A204.1 (cell line): ENCODE measurements at regions not wholly inside any gene's neighbourhood (a gene's known extent, or its start where the extent isn't known, plus 50 kb on each side); places are given as distances from the start of the nearest gene placed in this dataset.

Experiments
- FAIRE-seq: peaks from 2 replicates; lab custom pipeline; 2012; peaks lifted over from hg19 to GRCh38; lab: Jason Lieb, UNC

DNA sequence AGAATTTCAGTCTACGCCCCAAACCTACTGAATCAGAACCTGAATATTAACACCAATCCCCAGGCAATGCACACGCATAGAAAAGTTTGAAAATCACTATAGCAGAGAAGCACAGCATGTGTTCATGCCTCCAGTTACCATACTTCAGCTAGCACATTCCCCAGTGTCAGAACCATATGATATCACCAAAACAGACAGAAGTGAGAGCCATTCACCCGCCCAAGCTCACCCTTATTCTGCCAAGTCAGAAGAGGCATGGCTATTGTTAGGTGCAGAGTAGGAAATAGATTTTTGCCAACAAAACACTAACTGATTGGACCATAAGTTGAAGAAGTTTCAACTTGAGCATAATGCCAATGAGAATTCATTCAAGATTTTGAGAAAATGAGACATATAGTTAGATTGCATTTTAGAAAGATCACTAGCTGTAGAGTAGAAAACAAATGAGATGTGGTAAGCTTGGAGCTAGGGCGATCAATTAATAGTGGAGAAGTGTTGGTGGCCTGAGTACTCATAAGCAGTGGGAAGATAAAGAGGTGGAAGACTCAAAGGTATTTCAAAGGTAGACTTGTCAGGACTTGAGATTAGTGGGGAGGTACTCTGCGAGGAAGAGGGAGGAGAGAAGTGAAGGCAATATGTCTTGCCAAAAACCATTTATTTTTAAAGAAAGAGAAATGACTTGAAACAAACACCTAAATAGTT lies 492.4 kb downstream of the SUCLA2 start:
- no peak for FAIRE-seq

DNA sequence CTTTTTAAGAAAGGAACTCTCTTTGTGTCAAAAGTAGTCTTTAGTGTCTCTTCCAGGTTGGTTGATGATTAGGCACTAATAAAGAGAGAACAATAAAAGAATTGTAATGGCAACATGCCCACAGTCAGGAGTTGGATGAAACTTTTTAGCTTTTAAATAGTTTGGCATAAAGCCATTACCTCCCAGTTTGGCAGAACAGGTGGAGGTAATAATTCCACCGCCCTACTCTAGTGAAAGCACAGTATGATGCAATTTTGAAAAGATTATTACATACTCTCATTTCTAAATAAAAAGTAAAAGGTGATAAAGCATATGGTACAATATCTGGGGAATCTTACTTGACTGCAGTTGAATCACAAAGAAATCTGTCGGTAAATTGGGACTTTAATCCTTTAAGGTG lies 497.6 kb downstream of the SUCLA2 start:
- no peak for FAIRE-seq

GRCh38 chr13:47502166-47502565 lies 498.9 kb downstream of the SUCLA2 start:
- no peak for FAIRE-seq

DNA sequence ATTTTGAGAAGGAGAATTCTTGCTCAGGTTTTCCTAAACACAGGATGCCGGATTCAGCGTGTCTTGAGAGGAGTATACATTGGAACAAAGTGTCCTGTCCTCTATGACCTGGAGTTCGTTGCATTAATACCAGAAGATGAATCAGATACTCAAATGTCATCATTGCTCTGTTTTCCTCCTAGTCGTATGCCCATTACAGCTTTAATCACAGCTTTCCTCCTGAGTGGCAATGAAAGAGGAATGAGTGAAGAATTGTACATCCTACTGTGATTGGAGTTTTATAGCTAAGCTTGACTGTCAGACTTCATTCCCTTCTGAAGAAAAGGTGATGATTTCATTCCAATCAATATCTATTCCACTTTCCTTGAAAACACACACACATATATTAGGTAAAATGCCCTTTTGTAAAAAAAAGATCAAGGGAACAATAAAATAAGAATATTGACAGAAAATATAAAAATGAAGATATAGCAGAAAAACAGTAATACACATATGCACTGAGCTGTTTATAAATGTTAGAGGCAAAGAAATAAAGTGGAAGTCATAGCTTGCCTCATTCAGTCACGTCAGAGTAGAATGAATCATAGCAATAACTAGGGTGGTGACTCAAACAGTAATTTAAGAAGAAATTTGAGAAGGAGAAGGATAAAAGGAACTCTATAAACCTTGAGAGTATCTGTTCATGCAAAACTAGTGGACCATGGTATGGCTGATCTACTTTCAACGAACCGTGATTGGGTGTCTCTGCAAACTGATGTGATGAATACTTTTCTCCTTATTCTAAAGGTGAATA lies 501.5 kb downstream of the SUCLA2 start:
- FAIRE-seq: no peak

- no peak for FAIRE-seq
Measured at GRCh38 chr13:47484548-47484947, 516.5 kb downstream of the SUCLA2 start.

DNA sequence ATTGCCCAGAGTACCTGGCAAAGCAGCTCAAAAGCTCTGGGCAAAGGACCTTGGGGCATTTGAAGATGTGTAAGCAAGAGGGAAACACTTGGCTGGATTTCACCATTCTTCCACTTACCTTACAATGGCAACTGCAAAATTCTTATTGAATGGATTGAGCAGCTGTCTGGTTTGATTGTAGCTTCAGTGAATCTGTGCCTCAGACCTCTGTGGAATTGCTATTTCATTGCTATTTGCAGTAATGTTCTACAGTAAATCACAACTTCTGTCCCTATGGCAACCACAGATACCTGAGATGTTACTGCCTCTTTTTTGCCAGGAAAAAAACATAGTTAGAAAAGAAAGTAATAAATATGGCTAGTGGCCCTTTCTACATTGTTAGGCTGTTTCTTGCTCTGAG lies 519.5 kb downstream of the SUCLA2 start:
- no peak for FAIRE-seq

GRCh38 chr13:47480951-47481350 lies 520.1 kb downstream of the SUCLA2 start:
- no peak for FAIRE-seq

DNA sequence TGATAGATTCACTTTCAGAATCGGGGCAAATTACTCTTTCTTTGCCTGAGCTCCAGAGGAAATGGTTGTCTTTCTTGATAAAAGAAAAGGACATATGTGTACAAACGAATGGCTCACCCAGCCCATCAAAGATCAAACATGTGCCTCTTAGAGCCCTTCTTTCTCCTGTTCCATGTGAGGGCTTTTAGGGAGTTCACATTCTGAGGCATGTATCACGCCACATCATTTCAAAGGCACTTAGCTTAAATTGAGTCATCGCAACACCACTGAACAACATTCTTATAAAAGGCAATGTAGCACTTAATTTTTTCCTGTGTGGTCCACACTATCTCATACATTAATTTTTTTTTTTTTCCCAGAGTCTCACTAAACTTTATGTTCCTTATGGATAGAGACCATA lies 521.0 kb downstream of the SUCLA2 start:
- no peak for FAIRE-seq

DNA sequence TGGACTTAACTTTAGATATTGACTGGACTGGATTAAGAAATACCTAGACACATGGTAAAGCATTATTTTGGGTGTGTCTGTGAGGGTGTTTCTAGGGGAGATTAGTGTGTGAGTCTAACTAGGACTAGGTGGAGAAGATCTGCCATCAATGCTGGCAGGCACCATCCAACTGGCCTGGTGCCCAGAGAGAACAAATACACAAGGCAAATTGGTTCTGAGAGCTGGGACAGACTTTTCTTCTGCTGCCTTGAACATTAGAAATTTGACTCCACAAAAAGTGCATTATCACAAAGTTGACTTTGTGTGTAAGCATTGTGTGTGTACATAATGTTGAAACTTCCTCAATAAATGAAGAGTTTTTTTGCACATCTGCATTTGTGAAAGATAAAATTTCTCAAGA lies 522.1 kb downstream of the SUCLA2 start:
- FAIRE-seq: no peak

DNA sequence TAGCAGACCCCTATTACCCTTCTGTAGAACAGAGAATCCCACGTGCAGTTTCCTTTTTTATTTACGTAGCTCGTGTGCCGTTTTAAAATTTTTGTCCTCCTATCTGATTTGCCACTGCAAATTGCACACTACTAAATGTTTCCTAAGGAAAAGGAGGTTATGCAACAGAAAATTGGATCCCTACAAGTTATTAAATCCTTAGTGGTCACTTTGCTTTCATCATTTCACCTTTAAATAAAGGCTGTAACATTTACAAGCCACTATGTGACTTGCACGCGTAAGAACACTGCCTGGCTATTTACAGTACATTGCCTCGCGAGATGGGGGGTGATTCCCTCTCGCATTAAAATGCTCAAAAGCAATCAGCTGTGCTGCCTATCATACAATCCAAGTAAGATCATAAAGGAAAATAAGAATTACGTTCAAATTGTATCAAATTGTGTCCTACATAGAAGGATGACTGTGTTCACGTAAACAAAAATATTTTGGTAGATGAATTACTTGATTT lies 525.6 kb downstream of the SUCLA2 start:
- no peak for FAIRE-seq

DNA sequence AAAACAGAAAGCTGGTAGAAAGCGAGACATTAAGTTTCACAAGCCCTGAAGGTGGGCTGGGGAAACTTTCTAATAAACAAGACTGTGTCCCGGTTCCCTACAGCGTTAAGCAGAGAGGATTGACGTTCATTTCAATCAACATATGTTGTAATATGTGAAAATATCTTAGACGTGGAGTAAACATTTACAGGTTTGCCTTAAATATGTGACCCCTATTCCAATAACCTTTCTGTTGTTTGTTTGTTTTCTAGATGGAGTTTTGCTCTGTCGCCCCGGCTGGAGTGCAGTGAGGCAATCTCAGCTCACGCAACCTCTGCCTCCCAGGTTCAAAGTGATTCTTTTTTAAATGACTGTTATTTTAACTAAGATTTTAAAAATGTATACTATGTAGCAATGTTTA lies 526.2 kb downstream of the SUCLA2 start:
- FAIRE-seq: no peak

- FAIRE-seq: no peak
Measured at GRCh38 chr13:47474326-47474725, 526.7 kb downstream of the SUCLA2 start.

- no peak for FAIRE-seq
Measured at GRCh38 chr13:47472516-47472915, 528.6 kb downstream of the SUCLA2 start.

DNA sequence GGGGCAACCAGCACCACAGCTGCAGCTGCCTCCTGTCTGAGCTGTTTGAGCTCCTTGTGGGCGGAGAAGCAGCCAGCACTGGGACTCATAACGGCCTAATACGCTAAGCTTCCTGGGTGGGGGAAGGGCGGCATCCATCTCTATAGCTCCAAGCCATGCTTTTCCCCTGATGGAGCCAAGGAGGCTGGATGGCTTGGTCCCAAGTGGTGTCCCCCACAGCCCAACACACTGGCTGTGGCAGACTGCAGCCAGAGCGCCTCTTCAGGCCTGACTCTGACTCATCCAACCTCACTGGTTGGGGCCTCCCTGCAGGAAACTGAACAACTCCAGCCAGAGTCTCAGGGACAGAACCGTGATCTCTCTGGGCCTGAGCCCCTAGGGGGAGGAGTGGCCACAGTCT lies 537.3 kb downstream of the SUCLA2 start:
- FAIRE-seq: no peak

DNA sequence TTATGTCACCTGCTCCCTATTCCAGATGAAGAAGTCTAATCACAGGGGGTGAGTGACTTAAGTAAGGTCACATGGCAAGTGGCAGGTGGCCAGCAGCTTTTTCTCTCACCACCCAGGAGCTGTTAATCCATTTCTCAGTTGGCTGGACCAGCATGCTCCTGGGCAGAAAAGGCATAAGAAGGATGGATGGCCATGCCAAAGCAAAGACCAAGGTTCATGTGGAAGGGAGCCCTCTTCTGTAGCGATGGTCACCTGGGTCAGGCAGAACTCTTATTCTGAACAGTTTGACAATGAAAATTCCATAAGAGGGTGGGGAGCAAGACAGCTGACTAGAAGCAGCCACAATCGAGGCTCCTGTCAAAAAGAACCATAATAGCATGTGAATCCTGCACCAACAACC lies 538.1 kb downstream of the SUCLA2 start:
- FAIRE-seq: no peak

- FAIRE-seq: no peak
Measured at GRCh38 chr13:47461816-47462215, 539.3 kb downstream of the SUCLA2 start.

DNA sequence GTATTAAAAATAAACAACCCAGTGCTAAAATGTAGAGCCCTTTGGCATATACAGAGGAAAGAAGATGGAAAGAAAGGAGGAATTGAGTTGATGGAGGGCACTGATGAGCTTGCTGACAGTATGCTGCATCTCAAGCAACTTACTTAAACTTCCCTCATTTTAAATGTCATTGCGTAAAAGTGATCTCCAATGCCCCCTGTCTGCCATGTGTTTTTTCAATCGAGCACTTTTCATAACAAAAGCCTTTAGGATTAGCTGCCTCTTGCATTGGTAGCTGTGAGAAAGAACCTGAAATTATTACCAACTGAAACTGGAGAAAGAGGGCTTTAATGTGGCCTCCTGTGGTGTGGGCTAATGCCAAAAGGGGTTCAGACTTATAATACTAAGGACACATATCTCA lies 541.6 kb downstream of the SUCLA2 start:
- FAIRE-seq: no peak

GRCh38 chr13:47457626-47458025 lies 543.4 kb downstream of the SUCLA2 start:
- FAIRE-seq: no peak

DNA sequence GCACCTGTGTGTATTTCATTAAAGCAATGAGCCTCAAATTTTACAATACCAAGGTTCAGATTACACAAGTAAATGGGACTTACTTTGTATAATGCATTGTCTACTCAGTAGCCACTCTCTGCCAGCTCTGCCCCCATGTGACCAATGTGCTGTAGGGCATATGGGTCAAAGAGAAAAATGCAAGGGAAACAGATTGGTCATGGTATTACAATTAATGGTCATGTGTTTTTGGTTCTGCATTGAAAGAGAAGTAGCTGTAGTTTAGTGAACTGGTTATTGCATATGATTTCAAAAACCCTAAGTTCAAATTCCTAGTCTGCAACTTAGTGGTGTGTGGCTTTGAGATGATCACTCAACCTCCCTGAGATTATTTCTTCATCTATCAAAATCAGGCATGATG lies 545.4 kb downstream of the SUCLA2 start:
- no peak for FAIRE-seq

GRCh38 chr13:47454986-47455385 lies 546.1 kb downstream of the SUCLA2 start:
- no peak for FAIRE-seq

DNA sequence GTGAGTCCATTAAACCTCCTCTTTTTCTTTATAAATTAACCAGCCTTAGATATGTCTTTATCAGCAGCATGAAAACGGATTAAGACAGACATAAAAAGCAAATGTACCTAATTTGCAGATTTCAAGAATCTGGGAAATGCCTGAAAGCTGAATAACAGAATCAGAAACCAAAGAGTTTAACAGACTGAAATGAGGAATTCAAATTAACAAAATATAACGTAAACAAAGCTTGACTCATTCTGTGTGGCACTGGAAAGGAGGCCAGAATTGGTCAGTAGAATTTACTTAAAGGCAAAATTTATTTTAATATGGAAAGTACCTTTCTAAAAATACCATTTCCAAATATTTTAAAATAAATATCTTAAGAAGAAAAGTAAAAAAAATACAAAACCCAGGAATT lies 540.6 kb upstream of the HTR2A start:
- FAIRE-seq: peak; percentile 25

- no peak for FAIRE-seq
Measured at GRCh38 chr13:47433461-47434005, 536.7 kb upstream of the HTR2A start.

DNA sequence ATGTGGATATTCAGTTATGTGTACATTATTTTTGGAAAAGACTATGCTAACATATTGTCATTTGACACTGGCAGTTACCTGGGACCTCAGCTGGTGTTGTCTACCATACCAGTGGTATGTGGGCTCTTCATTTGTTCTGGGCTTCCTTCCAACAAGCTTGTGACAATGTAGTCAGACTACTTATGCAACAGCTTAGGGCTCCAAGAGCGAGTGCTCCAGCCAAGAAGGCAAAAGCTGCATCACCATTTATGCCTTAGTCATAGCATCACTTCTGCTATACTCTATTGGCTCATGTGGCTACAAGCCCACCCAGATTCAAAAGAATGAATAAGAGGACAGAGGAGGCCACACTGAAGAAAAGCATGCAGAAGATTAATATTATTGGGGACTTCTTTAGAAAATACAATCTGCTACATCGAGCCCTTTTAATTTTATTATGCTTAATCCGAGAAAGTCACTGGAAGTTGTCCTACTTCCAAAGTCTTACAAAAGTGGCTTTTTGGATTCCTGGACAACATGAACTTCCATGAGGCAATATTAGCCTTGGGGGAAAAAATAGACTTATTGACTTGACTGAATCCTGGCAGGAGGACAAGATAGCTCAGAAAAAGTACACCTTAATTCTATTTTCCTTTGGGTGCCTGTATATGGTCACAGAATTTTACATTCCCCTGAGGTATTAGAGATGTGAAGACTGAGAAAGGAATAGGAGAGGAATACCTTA lies 529.4 kb upstream of the HTR2A start:
- no peak for FAIRE-seq
